Stimulated activated CD4-positive, alpha-beta T cell treated with anti-CD3 and anti-CD28 coated beads, TNF-alpha, amount 100 ng/mL, for 24 hours (primary cell): ENCODE measurements at regions not wholly inside any gene's neighbourhood (a gene's known extent, or its start where the extent isn't known, plus 50 kb on each side); places are given as distances from the start of the nearest gene placed in this dataset.
"Not testable (repeated sequence)": the region's sequence is repeated elsewhere in the genome, so short reads cannot be mapped to it uniquely, and the experiment has no call there.

ENCODE experiments used
- DNase-seq, 3 experiments: peaks; one replicate each; pipeline ENCODE4 v3.0.0-alpha.2; 2020; ENCODE audit warnings: low read depth in 3 of 3

DNA sequence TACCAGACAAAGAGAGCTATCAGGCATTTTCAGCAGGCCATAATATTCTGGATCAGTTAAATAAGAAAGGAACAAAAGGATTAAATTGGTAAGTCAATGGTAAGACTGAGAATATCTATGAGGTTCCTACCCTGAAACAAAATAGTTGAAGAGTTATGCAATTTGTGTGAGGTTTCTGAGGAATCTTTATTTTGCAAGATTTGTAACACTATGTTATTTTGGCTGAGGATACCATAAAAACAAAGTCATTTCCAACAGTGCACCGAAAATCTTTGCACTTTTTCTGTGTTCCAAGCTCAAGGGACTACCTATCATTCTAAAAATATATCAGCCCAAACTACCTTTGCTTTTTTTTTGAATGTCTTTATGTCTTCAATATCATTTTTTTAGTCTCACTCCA is 383.3 kb upstream of the CITED2 start:
- no peak for DNase-seq

- DNase-seq: no peak
These were observed 381.9 kb upstream of the CITED2 start for GRCh38 chr6:139756381-139756780.

DNA sequence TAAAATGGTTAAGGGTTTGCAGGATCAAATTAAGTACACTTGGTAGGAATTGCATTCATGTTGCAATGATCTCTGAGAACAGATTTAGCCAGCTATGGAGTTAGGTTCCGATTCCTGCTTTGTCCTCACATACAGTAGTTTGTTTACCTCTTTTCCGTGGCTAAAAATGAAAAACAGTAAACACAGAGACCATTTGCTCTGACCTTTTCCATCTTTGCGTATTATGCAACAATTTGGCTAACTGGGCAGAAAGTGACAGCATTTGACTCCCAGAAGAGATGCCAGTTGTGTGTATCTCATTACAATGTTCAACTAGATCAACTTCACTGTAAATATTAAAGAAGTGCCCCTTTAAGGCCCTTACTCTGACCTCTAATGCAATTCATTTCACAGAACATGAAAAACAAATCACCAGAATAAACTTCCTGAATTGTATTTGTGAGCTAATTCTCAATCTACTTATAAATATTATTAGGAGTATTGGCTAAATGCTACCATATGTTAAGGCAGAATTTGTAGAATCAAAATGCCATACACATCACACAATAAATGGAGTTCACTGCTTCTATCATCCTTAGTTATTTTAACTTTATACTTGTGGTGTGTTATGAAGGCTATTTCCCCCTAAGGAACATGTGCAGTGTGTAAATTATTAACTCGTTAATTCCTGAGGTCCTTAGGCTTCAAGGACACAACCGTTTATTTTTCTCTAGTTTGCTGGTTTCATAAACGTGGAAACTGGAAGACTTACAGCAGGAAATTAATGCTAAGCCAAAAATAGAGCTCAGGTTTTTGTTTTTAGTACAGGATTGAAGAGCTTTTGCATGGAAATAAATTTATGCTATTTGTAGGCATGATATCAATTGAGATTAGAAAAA is 380.7 kb upstream of the CITED2 start:
- DNase-seq: no peak

- DNase-seq: no peak
These were observed 378.9 kb upstream of the CITED2 start for GRCh38 chr6:139753198-139753861.

DNA sequence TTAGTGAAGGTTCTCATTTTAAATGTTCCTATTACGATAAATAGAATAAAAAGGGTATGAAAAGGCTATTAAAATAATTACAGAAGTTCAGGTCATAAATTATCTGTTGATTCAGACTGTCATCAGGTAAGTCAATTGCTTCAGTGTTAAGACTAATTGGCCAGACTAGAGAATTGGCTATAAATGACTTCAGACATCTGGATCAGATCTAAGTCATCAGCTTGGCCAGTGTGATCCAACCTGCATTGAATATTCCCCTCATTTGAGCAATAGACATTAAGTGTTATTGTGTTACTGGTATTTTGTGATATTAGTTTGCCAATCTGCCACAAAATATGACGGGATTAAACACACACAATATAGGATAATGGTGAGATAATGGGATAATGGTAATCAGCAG is 377.6 kb upstream of the CITED2 start:
- no peak for DNase-seq

DNA sequence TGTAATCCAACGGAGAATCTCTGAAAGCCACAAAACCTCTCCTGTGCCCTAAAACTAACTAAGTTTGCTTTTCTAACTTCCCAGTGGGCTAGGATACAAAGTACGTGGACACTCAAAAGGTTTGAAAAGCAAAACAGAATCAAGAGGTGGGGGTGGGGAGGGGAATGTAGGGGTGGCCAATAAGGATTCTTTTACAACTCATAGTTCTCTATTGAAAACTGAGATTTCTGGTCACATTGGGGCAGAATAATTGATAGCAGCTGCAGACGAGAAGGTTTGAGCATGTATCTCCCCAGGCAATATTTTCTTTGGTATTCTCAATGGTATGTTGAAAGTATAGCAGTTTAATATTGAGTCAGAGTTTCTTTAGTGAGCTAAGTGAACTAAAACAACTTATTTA is 376.7 kb upstream of the CITED2 start:
- DNase-seq: no peak

DNA sequence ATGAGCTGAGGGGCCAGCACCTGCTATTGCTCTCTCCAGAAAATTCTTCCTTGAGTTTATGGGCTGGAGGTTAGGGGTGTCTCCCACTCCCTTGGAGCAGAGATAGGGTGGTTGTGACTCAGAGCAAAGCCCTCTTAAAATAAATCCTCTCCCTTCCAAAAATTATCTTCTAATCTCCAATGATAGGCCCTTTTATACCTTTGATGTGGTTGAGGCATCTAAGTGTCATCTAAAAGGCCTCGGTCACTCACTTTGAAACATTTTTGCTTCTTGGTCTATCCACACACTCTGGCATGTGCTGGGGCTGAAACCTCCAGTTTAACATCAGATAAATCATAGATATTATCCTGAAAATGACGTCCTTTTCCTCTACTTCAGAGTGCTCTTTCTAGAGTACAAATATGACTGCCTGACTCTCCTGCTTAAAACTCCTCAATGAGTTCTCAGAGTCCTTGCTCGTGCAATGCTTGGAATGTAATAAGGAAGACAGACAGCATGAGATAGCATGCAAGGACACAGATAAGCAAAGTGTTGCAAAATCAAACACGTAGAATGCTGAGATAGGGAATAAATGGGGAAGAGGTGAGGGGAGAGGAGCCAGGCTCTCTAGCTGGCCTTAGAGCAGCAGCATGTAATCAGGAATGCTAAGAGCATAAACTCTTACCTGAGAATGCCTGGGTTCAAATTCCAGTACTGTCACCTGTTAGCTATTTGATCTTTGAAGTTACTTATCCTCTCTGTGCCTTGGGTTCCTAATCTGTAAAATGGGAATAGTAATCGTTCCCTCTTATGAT is 374.1 kb upstream of the CITED2 start:
- DNase-seq: no peak

DNA sequence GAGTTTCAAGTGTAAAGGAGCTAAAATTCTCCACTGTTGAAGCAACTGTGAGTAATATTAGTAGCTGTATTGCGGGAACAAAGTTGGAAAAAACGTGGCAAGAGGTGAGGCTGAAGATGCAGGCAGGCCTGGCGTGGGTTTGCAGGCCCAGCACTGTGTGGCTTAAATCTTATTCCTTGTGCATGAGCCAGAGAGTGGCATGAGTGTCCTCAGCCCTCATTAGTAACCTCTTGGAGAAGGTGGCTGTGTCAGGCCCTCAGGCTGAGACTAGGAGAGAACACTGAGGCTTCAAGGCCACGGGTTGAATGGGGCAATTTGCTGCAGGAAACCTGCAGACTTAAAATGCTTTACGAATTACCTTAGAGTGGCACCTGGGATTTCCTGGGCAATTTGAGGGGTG is 372.7 kb upstream of the CITED2 start:
- no peak for DNase-seq

- DNase-seq: no peak
These were observed 370.4 kb upstream of the CITED2 start for GRCh38 chr6:139744891-139745290.

GRCh38 chr6:139743664-139744437 is 369.4 kb upstream of the CITED2 start:
- DNase-seq: no peak

DNA sequence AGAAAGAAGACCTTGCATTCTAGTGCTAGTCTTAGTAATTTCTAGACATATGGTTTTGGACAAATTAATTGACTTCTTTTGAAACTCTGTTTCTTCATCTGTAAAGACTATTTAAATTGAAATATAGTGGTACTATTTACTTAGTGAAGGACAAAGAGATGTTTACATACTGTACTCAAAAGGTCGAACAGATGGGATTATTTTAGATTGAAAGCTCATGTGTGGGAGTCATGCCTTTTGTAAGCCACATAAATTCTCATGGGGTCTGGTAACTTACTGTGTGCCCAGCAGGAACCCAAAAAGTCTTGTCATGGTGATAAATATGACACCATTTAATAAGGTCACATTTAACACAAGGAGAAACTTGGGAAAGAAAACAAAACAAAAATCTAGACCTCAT is 368.2 kb upstream of the CITED2 start:
- DNase-seq: no peak

GRCh38 chr6:139738801-139739455 is 364.5 kb upstream of the CITED2 start:
- no peak for DNase-seq

- DNase-seq: no peak
These were observed 362.0 kb upstream of the CITED2 start for GRCh38 chr6:139736325-139736906.

DNA sequence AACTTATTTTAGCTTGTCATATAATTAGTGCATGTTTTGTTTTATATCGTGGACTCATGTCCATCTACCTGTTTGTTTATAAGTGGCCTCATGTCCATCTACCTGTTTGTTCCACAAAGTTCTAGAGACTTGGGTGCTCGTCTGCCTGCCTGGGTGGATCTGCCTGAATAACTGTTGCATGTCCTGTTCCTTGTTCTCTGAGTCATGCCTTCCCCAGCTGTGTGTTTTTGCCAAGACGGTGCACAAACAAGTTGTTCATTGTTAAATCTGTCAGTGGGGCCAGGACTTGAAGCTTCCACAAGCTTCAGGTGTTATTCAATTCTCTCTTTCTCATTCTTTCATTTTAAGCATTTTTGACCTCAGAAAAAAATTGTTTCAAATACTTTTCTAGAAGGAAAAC is 358.0 kb upstream of the CITED2 start:
- DNase-seq: no peak

- DNase-seq: no peak
These were observed 356.0 kb upstream of the CITED2 start for GRCh38 chr6:139730340-139730974.

- no peak for DNase-seq
These were observed 354.5 kb upstream of the CITED2 start for GRCh38 chr6:139728876-139729427.

DNA sequence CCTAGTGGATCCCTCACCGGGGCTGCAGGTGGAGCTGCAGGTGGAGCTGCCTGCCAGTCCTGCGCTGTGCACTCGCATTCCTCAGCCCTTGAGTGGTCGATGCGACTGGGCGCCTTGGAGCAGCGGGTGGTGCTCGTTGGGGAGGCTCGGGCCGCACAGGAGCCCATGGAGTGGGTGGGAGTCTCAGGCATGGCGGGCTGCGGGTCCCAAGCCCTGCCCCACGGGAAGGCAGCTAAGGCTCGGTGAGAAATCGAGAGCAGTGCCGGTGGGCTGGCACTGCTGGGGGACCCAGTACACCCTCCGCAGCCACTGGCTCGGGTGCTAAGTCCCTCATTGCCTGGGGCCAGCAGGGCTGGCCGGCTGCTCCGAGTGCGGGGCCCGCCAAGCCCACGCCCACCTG is 351.8 kb upstream of the CITED2 start:
- DNase-seq: not testable (repeated sequence)

- no peak for DNase-seq
These were observed 348.1 kb upstream of the CITED2 start for GRCh38 chr6:139722530-139722929.

DNA sequence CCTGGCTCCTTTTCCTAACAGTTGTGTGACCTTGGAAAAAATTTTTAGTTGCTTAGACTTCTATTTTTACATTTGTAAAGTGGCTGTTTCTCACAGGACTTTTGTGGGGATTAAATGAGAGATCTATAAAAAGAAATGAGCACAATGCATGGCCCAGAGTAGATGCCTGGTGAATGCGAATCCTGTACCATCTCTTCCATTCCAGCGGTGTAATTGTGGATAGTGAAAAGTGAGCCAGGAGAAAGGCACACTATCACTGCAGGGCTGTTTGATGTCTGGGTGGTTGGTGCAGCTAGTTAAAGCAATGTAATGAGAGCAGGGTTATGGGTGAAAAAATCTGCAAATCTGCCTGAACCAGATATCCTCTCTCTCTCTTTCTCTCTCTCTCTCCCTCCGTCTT is 347.5 kb upstream of the CITED2 start:
- no peak for DNase-seq

GRCh38 chr6:139713900-139714506 is 339.6 kb upstream of the CITED2 start:
- DNase-seq: no peak
